HepG2 (cell line): ENCODE measurements at regions not wholly inside any gene's neighbourhood (a gene's known extent, or its start where the extent isn't known, plus 50 kb on each side); places are given as distances from the start of the nearest gene placed in this dataset.

Experiments used
- FOXK1 ChIP-seq: sonication (generic); formaldehyde crosslinking; IDR thresholded peaks from 2 replicates; pipeline ENCODE4 v1.4.0; 2020; ENCODE audit warnings: low read depth, missing genetic modification reagents, borderline replicate concordance
- FOXM1 ChIP-seq: sonication (generic); formaldehyde crosslinking; IDR thresholded peaks from 2 replicates; pipeline ENCODE4 v1.5.0; 2020; ENCODE audit warnings: missing genetic modification reagents
- MYNN ChIP-seq: sonication (generic); formaldehyde crosslinking; IDR thresholded peaks from 2 replicates; pipeline ENCODE4 v1.4.0; 2020; ENCODE audit warnings: mild to moderate bottlenecking, low read depth, missing genetic modification reagents
- ZBTB38 ChIP-seq: sonication (generic); formaldehyde crosslinking; IDR thresholded peaks from 2 replicates; pipeline ENCODE4 v1.5.1; 2020; ENCODE audit warnings: mild to moderate bottlenecking, missing genetic modification reagents
- ZNF136 ChIP-seq: sonication (generic); formaldehyde crosslinking; IDR thresholded peaks from 2 replicates; pipeline ENCODE4 v1.8.1; 2022; ENCODE audit warnings: low read depth, mild to moderate bottlenecking, moderate library complexity, missing genetic modification reagents
- ZNF318 ChIP-seq: sonication (generic); formaldehyde crosslinking; IDR thresholded peaks from 2 replicates; pipeline ENCODE4 v1.4.0; 2020; ENCODE audit warnings: mild to moderate bottlenecking, missing genetic modification reagents
- ZNF777 ChIP-seq: sonication (generic); formaldehyde crosslinking; IDR thresholded peaks from 2 replicates; pipeline ENCODE4 v1.4.0; 2020; ENCODE audit warnings: missing genetic modification reagents

GRCh38 chr7:16223963-16224707 is 197.2 kb downstream of the CRPPA start (continued):
- no peak for TF ChIP-seq ZNF318 (CRISPR knock-in tag)
- TF ChIP-seq FOXM1, result no peak
- TF ChIP-seq MYNN, result no peak
- no peak for TF ChIP-seq ZNF136
- TF ChIP-seq ZNF777 (CRISPR knock-in tag), result no peak
- TF ChIP-seq ZBTB38 (CRISPR knock-in tag), result no peak
- TF ChIP-seq FOXK1 (CRISPR knock-in tag), result no peak
